Liver (tissue), 7 donors: ENCODE measurements at regions not wholly inside any gene's neighbourhood (a gene's known extent, or its start where the extent isn't known, plus 50 kb on each side); places are given as distances from the start of the nearest gene placed in this dataset.

Experiments
- DNase-seq: peaks from one replicate; pipeline ENCODE4 v3.0.0-alpha.2; 2017; ENCODE audit warnings: low spot score
- H3K27ac ChIP-seq, 2 donors: one replicate each; pipeline ENCODE4 v1.7.0; 2013; ENCODE audit warnings: inconsistent platforms in 2 of 2, low read length in 2 of 2, control low read depth in 1 of 2, low read depth in 1 of 2, mild to moderate bottlenecking in 1 of 2
- H3K27me3 ChIP-seq, 4 donors: one replicate each; pipeline versions ENCODE4 v1.6.1 to v1.7.0; 2013; ENCODE audit warnings: low read length in 3 of 4, inconsistent platforms in 1 of 4, mild to moderate bottlenecking in 1 of 4, moderate library complexity in 1 of 4; ENCODE audit not compliant: control insufficient read depth in 4 of 4, insufficient read depth in 4 of 4
- H3K36me3 ChIP-seq, 4 donors: one replicate each; pipeline versions ENCODE4 v1.6.1 to v1.7.0; 2013; ENCODE audit warnings: low read length in 3 of 4, mild to moderate bottlenecking in 3 of 4, low read depth in 1 of 4, moderate library complexity in 1 of 4; ENCODE audit not compliant: control insufficient read depth in 4 of 4, insufficient read depth in 3 of 4
- H3K4me1 ChIP-seq, 4 donors: one replicate each; pipeline versions ENCODE4 v1.6.1 to v1.7.0; 2013; ENCODE audit warnings: low read length in 3 of 4, mild to moderate bottlenecking in 3 of 4, moderate library complexity in 1 of 4; ENCODE audit not compliant: control insufficient read depth in 4 of 4, insufficient read depth in 4 of 4
- H3K4me3 ChIP-seq, 3 donors: one replicate each; pipeline versions ENCODE4 v1.6.1 to v1.7.0; 2013; ENCODE audit warnings: low read length in 3 of 3, control low read depth in 1 of 3, low read depth in 1 of 3, mild to moderate bottlenecking in 1 of 3
- H3K9ac ChIP-seq, 2 donors: one replicate each; pipeline ENCODE4 v1.7.0; 2013; ENCODE audit warnings: low read length in 2 of 2, mild to moderate bottlenecking in 2 of 2, moderate library complexity in 2 of 2, control low read depth in 1 of 2, low read depth in 1 of 2
- H3K9me3 ChIP-seq, 4 donors: one replicate each; pipeline versions ENCODE4 v1.6.1 to v1.7.0; 2013; ENCODE audit warnings: low read length in 3 of 4; ENCODE audit not compliant: control insufficient read depth in 4 of 4
- EGR1 ChIP-seq, 2 donors: IDR thresholded peaks; 2 replicates each; pipeline ENCODE4 v1.6.1; 2016 to 2018; ENCODE audit warnings: antibody characterized with exemption in 2 of 2, low read depth in 2 of 2
- FOXA1 ChIP-seq: IDR thresholded peaks from 2 replicates; pipeline ENCODE4 v1.6.1; 2016; ENCODE audit warnings: antibody characterized with exemption
- FOXA2 ChIP-seq: IDR thresholded peaks from 2 replicates; pipeline ENCODE4 v1.6.1; 2016; ENCODE audit warnings: antibody characterized with exemption
- HNF4A ChIP-seq, 2 donors: conservative IDR thresholded peaks; 2 replicates each; pipeline ENCODE4 v1.6.1; 2016; ENCODE audit warnings: antibody characterized with exemption in 2 of 2, mild to moderate bottlenecking in 2 of 2
- HNF4G ChIP-seq: IDR thresholded peaks from 2 replicates; pipeline ENCODE4 v1.6.1; 2016; ENCODE audit warnings: antibody characterized with exemption
- JUND ChIP-seq, 2 donors: IDR thresholded peaks; 2 replicates each; pipeline ENCODE4 v1.6.1; 2016; ENCODE audit warnings: antibody characterized with exemption in 2 of 2
- RXRA ChIP-seq, 2 donors: IDR thresholded peaks; 2 replicates each; pipeline ENCODE4 v1.6.1; 2017 to 2018; ENCODE audit warnings: antibody characterized with exemption in 2 of 2, mild to moderate bottlenecking in 1 of 2
- SP1 ChIP-seq: IDR thresholded peaks from 2 replicates; pipeline ENCODE4 v1.6.1; 2018; ENCODE audit warnings: antibody characterized with exemption, mild to moderate bottlenecking
- WGBS: extraction: QIAGEN DNeasy Blood & Tissue Kit; methylation state at CpG from one replicate; pipeline ENCODE4 v1.1.7; 2013; 5-methylcytosine and 5-hydroxymethylcytosine counted together
- TF ChIP-seq, protein P1 (sequence below): IDR thresholded peaks from 2 replicates; pipeline ENCODE4 v1.6.1; 2016; ENCODE audit warnings: antibody characterized with exemption
- TF ChIP-seq, protein P2 (sequence below): IDR thresholded peaks from 2 replicates; pipeline ENCODE4 v1.6.1; 2016; ENCODE audit warnings: antibody characterized with exemption
- TF ChIP-seq, protein P3 (sequence below): IDR thresholded peaks from 2 replicates; pipeline ENCODE4 v1.6.1; 2016; ENCODE audit warnings: antibody characterized with exemption, mild to moderate bottlenecking
- donor health status: healthy.
- donor health status: healthy.
- donor health status: healthy.
- donor health status: healthy.

DNA sequence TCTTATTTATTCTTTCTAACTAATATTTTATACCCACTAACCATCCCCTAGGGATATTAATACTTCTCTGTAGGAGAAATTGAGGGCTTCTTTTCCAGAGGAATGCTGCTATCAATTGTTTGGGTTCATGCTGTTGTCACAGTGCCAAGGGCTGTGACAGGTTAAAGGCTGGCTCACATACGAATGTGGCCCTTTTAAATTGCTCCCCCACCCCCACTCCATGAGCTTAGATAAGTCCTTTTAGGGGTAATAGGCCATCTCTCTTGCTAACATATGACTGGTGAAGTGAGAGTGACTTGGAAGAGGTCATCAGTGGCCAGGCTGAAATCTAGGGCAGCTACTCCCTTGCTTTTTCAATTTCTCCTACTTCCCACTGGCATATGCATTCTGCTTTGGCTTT lies 121.9 kb upstream of the DPH6 start:
- Histone ChIP-seq H3K9me3 (no peaks in the 10 kb centered on the region), H3K9ac (no peak overlapping the region), H3K4me1 (peaks cover 0 to 3% (median under 1%) of the 10 kb centered on the region in 4 donors), H3K27me3 (no peaks in the 10 kb centered on the region), H3K36me3 (no peaks in the 10 kb centered on the region), H3K27ac (no peak overlapping the region), H3K4me3 (no peak overlapping the region)
- TF ChIP-seq SP1 (no peak), RXRA (IDR thresholded peaks at IDR 0.05) (no peak), HNF4A (conservative IDR thresholded peaks at IDR 0.05) (no peak), HNF4G (no peak), FOXA2 (no peak)
- TF ChIP-seq, protein P1, sequence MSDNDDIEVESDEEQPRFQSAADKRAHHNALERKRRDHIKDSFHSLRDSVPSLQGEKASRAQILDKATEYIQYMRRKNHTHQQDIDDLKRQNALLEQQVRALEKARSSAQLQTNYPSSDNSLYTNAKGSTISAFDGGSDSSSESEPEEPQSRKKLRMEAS, result no peak
- TF ChIP-seq, protein P2, sequence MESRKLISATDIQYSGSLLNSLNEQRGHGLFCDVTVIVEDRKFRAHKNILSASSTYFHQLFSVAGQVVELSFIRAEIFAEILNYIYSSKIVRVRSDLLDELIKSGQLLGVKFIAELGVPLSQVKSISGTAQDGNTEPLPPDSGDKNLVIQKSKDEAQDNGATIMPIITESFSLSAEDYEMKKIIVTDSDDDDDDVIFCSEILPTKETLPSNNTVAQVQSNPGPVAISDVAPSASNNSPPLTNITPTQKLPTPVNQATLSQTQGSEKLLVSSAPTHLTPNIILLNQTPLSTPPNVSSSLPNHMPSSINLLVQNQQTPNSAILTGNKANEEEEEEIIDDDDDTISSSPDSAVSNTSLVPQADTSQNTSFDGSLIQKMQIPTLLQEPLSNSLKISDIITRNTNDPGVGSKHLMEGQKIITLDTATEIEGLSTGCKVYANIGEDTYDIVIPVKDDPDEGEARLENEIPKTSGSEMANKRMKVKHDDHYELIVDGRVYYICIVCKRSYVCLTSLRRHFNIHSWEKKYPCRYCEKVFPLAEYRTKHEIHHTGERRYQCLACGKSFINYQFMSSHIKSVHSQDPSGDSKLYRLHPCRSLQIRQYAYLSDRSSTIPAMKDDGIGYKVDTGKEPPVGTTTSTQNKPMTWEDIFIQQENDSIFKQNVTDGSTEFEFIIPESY, result no peak
- TF ChIP-seq, protein P3, sequence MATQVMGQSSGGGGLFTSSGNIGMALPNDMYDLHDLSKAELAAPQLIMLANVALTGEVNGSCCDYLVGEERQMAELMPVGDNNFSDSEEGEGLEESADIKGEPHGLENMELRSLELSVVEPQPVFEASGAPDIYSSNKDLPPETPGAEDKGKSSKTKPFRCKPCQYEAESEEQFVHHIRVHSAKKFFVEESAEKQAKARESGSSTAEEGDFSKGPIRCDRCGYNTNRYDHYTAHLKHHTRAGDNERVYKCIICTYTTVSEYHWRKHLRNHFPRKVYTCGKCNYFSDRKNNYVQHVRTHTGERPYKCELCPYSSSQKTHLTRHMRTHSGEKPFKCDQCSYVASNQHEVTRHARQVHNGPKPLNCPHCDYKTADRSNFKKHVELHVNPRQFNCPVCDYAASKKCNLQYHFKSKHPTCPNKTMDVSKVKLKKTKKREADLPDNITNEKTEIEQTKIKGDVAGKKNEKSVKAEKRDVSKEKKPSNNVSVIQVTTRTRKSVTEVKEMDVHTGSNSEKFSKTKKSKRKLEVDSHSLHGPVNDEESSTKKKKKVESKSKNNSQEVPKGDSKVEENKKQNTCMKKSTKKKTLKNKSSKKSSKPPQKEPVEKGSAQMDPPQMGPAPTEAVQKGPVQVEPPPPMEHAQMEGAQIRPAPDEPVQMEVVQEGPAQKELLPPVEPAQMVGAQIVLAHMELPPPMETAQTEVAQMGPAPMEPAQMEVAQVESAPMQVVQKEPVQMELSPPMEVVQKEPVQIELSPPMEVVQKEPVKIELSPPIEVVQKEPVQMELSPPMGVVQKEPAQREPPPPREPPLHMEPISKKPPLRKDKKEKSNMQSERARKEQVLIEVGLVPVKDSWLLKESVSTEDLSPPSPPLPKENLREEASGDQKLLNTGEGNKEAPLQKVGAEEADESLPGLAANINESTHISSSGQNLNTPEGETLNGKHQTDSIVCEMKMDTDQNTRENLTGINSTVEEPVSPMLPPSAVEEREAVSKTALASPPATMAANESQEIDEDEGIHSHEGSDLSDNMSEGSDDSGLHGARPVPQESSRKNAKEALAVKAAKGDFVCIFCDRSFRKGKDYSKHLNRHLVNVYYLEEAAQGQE, result no peak
- 73% methylated on average over 1 of the region's 1 CpG for WGBS
- no peak for DNase-seq

DNA sequence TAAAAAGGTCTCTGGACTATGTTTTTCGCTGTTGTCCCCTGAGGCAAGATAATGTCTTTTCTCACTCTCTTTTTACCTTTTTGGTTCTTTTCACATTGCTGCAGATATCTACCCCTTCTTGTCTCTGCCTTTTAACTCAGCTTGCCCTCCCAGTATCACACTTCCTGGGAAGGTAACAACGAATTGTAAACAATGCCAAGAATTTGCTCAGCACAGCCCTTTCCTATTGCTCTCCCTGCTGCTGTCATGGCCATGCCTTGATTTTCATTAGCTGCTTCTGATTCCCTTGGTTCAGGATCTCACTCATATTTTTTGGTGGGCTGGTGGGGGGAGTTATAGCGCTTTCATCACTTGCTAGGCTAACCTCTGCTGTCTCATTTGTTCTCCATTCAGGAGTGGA lies 123.1 kb upstream of the DPH6 start:
- Histone ChIP-seq H3K9ac (no peak overlapping the region), H3K9me3 (no peaks in the 10 kb centered on the region), H3K4me1 (peaks cover 0 to 9% (median 3%) of the 10 kb centered on the region in 4 donors), H3K27ac (no peak overlapping the region), H3K36me3 (no peaks in the 10 kb centered on the region), H3K4me3 (no peak overlapping the region), H3K27me3 (no peaks in the 10 kb centered on the region)
- 67% methylated on average over 3 of the region's 3 CpGs for WGBS
- TF ChIP-seq FOXA1 (no peak), HNF4A (conservative IDR thresholded peaks at IDR 0.05) (no peak), JUND (IDR thresholded peaks at IDR 0.05) (no peak)
- TF ChIP-seq, protein P1, result no peak
- DNase-seq, result no peak

DNA sequence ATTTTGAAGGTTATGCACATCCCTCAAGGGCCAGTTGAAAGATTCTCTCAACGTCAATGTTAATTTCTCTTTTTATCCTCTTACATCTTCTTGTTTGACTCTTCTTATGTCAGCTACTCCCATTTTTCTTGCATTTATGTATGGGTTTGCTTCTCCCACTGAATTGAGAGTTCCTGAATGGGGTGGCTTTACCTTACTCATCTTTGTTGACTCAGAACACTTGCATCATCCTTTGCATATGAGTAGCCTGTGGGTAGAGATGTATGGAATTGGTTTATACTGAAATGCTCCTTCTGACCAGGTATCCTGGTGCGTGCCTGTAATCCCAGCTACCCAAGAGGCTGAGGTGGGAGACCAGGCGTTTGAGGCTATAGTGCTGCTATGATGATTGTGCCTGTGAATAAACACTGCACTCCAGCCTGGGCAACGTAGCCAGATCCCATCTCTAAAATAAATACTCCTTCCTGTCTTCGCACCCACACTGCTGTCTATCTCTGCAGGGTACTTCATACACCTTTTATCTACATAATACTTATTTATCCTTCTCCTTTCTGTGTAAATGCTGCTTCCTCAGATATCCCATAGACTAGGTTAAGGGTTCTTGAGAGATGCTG lies 123.6 kb upstream of the DPH6 start:
- Histone ChIP-seq H3K4me1 (peaks cover 0 to 9% (median 3%) of the 10 kb centered on the region in 4 donors), H3K27me3 (no peaks in the 10 kb centered on the region), H3K36me3 (no peaks in the 10 kb centered on the region), H3K27ac (no peak overlapping the region), H3K9ac (no peak overlapping the region), H3K9me3 (no peaks in the 10 kb centered on the region), H3K4me3 (no peak overlapping the region)
- TF ChIP-seq RXRA (IDR thresholded peaks at IDR 0.05), result no peak
- TF ChIP-seq EGR1 (IDR thresholded peaks at IDR 0.05; ENCODE audit: low read depth in 2 of 2), result no peak
- no peak for DNase-seq
- 86% methylated on average over 5 of the region's 5 CpGs for WGBS
